Skin of body (tissue), 1 donor: ENCODE measurements at regions not wholly inside any gene's neighbourhood (a gene's known extent, or its start where the extent isn't known, plus 50 kb on each side); places are given as distances from the start of the nearest gene placed in this dataset.
"Not testable (repeated sequence)": the region's sequence is repeated elsewhere in the genome, so short reads cannot be mapped to it uniquely, and the experiment has no call there.

Experiments
- DNase-seq: peaks from one replicate; lab custom pipeline; 2025; lab: John Stamatoyannopoulos, UW

DNA sequence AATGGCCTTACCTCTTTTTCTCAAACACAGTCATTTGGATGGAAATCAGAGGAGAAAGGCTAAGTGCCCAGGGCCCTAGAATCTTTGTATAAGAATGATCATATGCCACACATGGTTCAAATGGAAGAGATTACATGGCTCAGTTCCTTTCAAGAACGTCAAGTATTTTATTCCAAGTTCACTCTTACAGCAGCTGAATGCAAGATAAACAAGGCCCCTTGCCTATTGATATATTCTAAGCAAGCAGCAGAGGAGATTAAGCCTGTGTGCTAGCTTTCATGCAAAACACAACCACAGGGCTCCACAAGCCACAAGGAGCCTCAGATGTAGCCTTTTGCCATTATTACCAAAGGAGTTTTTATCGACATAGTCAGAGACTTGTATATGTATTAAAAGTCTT is 55.3 kb upstream of the SLCO6A1 start:
- no peak for DNase-seq

DNA sequence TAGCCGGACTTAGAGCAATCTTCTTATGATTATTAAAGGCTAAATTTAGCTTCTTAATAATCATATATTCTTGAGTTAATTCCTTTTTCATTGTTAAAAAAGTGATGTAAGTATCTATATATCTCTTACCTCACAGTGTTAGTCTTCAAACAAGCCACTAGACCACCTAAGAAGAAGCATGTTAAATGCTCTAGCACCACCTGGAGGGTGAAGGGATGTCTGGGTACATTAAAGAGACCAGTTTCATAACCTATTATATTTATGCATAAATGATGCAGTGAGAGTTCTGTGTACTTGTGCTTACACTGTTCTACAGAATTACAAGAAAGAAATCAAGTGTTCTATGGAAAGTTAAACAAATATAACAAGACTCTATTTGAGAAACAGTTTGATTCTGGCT is 55.9 kb upstream of the SLCO6A1 start:
- no peak for DNase-seq

DNA sequence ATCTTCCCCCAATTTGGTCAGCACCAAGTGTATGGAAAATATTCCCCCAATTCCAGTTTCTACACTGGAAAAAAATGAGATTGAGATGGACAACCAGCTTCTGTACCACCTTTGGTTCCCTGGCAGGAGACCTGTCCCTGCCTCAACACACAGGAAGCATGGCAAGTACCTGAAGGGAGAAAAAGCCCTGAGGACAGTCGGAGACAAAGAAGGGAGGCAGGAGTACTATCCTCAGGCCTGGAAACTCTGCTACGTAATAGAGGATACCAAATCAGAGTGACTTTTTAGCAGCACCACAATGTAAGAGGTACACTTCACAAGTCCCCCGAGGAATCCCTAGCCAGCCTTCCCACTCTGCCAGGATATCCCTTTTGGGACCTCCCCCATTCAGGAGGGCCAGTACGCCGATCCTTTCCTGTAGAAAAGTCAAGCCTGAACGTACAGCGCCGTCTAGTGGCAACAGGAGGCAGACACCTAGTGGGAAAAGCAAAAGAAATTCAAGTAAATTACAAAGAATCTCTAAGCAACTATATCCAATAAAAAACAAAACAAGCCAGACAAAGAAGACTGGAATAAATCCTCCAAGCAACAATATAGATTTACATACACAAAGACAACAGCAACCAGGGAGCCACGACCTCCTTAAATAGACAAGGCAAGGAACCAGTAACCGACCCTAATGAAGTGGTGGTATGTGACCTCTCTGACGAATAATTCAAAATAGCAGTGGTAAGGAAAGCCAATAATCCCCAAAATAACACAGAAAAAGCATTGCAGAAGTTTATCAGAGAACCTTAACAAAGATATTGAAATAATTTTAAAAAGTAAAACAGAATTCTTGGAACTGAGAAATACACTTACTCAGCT is 63.3 kb upstream of the SLCO6A1 start:
- DNase-seq = no peak

DNA sequence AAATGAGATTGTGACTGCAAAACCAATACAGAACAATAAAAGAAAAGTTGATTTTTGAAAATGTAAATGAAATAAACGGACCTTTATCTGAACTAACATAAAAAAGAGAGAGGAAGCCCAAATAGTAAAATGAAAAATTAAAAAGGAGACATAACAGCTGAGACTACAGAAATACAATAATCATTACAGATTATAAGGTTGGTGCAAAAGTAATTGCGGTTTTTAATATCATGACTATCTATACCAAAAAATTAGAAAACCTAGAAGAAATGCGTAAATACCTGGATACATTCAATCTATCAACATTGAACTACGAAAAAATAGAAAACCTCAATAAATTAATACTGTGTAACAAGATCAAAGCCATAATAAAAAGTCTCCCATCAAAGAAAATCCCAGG is 71.9 kb upstream of the SLCO6A1 start:
- DNase-seq = no peak

DNA sequence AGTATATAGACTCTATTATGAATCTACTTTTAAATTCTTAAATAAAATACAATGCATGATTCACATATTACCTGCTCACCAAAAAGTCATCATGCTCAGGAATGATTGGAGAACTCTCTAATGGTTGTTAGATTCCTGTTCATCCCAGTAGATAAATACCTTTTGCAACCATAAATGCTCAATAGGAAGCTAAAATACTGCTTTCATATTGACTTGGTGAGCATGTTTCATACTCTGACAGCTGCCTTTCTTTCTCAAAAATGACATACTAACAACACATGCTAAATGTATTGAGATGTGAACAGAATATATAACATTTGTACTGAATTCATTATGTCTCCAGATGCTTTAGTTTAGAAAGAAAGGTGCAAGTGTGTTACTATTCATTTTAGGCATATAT is 79.6 kb upstream of the SLCO6A1 start:
- DNase-seq = no peak

DNA sequence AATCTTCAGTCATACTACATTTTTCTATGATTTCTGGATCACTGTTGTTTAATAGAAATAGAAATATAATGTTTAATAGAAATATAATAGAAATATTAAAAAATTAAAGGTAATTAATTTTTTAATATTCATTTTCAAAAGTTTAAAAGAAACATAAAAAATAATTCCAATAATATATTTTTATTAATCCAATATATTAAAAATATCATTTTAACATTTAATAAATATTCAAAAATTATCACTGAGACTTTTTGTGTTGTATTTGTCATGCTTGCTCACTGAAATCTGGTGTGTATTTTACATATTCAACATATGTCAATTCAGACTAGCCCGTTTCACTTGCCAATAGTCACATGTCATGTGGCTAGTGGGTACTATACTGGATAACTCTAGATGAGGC is 80.6 kb upstream of the SLCO6A1 start:
- no peak for DNase-seq

DNA sequence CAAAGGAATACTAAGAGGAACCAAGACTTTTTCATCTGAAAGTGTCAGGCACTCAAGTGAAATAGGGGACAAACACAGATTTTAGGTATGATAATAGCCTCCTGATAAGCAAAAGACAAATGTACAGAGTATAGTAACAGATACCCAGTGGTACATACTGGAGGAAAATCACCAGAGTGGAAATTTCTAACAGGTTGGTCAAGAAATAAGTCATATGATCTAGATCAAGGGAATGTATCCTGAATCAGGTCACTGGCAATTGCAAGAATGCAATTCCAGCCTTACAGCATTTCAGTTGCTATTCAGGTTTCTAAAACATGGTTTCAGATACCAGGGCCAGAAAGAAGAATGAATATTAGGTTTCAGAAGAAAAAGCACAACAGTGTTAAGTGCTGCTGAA is 82.2 kb upstream of the SLCO6A1 start:
- DNase-seq = no peak

DNA sequence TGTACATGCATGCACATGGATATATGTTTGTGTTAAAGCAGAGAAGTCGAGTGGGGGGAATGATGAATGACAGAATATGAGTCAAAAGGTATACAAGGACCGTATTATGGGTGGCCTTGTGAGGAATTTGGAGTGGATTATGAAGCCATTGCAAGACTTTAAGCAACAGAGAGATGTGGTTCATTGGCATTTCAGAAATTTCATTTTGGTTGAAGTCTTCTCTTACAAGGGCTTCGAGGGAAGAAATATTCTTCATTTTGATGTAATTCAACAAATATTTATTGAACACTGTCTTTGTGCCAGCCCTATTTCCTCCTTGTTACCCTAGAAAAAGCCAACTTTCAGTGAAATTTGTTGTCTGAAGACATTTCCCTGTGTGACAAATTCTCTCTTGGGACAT is 83.9 kb upstream of the SLCO6A1 start:
- DNase-seq = no peak

DNA sequence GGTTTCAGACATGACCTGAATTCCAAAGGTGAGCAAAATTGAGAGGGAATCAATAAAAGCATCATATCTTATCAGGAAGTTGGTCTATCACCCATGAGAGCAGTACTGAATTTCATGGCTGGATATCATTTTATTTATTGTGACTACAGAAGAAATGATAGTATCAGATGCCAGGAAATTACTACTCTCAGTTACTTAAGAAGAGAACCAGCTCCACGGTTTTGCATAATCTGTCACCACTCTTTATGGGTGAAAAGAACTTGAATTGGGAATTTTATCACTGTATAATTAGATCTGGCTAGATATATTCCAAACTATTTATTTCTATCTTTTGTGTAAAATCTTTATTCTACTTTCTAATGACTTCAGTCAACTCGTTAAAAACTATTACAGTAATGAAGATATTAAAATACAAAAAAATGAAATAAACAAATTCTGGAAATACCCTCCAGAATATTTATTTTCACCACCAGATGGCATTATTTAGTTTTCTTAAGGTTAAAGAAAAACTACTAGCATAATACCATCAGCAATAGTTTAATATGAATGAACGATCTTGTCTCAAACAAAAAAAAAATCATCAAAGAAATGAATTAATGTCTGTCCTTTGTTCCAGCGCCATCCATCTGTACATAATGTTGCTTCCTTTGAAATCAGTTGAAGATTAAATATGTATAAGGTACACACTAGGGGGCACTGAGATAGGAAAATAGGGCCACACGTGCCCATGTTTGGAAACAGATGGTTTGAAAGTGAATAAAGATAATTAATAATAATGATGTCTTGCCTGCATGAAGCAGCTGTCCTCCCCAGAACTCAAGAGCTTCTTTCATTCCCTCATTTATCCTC is 84.7 kb upstream of the SLCO6A1 start:
- no peak for DNase-seq

DNA sequence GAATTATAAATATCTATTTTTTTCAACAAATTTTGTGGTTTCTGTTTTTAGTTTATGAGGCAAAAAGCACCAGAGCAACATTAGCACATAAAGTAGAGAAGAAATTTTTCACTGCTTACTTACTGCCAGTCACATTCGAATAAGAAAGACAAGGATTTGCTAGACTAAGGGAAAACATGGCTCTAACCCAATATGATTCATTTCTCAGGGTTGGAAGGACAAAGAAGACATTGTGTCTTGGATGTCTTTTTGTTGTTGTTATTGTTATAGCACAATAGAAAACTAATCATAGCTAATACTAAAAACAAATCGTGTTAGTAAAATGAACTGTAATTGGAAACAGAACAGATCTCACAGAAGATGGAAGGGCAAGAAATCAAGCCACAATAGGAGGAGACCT is 90.9 kb upstream of the SLCO6A1 start:
- no peak for DNase-seq

DNA sequence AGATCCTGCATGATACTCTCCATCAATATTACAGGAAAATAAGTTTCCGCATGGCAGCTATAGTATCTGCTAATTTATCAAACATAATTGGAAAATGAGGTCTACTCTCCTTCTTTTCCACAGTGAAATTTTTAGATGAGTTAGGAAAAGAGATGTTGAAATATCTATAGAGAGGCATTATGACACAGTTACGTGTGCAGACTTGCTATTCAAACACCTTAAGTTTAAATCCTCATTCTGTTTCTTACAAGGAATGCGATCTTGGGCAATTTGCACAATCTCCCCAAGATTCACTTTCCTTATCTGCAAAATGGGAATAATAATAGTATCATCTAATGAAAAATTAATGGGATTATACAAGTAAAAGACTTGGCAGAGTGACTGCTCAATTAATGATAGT is 91.7 kb upstream of the SLCO6A1 start:
- DNase-seq = no peak

DNA sequence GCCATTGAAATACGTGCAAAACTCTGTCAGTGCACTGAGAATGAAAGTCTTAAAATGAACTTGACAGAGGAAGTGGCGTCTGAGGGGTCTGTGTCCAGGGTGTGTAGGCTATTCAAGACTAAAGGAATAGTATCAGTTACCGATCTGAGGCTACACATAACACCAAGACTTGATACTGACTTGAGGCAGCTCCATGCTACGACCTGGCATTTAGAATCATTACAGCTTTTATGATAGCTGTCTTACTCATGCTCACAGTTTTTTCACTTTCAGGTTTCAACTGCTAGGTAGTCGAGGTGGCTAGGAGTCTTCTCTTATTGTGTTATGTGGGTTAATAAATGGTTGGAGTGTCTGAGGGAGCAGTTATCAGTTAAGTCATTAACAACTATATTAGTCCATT is 92.8 kb upstream of the SLCO6A1 start:
- no peak for DNase-seq

DNA sequence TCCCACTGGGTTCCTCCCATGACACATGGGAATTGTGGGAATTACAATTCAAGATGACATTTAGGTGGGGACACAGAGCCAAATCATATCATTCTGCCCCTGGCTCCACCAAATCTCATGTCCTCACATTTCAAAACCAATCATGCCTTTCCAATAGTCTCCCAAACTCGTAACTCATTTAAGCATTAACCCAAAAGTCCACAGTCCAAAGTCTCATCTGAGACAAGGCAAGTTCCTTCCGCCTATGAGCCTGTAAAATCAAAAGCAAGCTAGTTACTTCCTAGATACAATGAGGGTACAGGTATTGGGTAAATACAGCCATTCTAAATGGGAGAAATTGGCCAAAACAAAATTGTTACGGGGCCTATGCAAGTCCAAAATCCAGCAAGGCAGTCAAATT is 93.8 kb upstream of the SLCO6A1 start:
- DNase-seq = not testable (repeated sequence)

DNA sequence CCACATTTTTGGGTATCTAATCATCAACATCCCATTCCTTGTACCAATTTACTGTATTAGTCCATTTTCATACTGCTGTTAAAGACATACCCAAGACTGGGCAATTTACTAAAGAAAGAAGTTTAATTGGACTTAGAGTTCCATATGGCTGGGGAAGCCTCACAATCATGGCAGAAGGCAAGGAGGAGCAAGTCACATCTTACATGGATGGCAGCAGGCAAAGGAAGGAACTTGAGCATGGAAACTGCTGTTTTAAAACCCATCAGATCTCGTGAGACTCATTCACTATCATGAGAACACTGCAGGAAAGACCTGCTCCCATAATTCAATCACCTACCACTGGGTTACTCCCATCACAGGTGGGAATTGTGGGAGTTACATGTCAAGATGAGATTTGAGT is 95.4 kb upstream of the SLCO6A1 start:
- no peak for DNase-seq

DNA sequence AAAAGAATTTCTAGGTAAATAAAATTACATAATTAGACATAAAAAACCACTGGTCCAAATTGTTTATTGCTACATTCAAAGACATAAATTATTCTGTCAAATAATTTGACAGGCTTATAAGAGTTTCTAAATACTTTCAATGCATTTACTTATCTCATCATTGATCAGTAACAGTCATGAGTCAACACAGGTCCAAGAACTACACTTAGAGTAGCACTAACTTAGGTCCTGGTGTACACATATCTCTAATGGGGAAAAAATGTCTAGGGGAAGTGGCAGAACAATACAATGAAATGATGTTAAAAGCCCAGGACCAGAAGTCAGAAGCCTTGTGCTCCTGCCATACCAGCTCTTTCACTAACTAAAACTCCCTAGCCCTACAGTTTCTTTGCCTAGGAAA is 96.5 kb upstream of the SLCO6A1 start:
- no peak for DNase-seq

DNA sequence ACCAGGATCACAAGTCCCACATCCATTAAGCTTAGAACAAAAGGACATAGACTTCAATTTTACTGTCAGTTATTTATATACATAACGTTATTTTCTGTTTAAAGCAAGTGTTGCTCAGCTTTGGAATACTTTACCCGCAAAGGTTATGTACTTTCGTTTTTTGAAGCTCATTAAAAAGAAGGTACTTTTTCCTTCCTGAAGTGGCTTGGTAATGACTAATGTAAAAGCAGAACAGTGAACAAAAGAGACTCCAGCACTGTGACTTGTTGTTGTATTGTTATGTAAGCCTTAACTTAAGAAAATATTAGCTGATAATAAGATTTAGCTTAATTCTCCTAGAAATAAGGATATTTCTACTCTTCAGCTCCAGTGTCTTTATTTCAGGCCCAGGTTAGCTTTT is 97.3 kb upstream of the SLCO6A1 start:
- no peak for DNase-seq

DNA sequence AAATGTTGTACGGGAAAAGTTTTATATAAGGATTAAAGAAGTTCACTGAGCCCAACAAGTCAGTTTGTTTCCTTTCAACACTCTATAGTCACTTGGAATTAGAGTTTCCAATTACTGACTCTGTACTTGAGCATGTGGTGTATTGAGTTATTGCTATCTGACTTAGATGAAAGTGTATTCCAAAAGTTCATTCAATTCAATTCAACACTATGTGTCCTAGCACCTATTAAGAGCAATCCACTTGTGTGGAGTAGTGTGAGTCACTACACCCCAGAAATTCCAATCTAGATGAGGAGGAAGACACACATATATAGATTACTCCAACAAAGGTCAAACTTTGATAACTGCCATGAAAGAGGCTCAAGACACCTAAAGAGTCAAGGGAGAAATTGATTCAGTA is 98.2 kb upstream of the SLCO6A1 start:
- no peak for DNase-seq

DNA sequence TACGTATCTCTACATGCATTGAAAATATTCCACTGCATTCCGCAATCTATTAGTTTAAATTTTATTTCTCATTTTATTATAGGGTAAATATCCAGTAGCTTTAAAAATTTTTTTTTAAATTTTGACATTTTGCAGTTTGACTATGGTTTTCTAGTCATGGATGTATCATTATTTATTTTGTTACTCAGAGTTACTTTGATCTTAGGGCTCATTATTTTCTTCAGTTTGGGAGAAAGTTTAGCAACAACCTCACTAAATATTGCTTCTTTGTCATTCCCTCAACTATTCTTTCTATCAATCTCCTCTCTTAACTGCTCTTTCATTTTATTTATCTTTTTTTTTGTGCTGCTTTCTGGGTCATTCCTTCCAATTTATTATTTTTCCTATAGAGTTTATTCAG is 100.5 kb upstream of the SLCO6A1 start:
- no peak for DNase-seq

DNA sequence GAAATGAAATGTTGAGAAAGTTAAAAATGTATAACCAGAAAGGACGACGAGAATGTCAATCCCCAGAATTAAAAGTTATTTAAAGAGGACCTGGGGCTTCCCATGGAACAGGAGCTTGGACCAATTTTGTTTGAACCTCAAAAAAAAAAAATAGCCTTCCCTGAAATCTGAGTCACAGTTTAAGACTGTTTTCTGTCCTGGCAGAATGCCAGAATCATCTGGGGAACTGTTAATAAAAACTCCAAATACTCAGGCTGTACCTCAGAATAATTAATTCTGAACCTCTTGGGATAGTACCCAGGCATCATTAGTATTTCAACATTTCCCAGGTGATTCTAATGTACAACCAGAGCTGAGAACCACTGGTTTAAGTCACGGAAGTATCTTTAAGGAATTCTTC is 102.2 kb upstream of the SLCO6A1 start:
- DNase-seq = no peak

DNA sequence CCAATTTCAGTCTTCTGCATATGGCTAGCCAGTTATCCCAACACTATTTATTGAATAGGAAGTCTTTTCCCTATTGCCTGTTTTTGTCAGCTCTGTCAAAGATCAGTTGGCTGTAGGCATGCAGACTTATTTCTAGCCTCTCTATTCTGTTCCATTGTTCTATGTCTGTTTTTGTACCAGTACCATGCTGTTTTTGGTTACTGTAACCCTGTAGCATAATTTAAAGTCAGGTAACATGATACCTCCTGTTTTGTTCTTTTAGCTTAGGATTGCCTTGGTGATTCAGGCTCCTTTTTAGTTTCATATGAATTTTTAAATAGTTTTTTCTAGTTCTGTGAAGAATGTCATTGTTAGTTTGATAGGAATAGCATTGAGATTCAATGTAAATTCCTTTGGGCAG is 104.9 kb upstream of the SLCO6A1 start:
- no peak for DNase-seq

DNA sequence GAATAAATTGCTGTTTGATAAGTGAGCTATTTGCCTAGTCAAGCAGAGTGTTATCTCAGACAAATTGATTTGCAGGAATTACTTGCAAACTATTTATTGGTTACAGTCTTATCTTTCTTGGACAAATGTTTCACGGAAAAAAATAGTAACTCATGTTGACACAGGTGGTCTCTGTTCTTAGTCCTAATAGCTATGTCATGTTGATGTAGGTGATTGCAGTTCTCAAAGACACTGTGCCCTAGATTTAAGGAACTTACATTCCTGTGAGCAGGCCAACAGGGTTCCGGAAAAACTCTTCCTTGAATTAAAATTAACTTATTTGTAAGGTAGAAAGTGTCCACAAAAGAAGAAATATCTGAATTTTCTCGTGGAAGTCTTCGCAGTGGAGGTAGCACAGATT is 109.6 kb upstream of the SLCO6A1 start:
- no peak for DNase-seq

DNA sequence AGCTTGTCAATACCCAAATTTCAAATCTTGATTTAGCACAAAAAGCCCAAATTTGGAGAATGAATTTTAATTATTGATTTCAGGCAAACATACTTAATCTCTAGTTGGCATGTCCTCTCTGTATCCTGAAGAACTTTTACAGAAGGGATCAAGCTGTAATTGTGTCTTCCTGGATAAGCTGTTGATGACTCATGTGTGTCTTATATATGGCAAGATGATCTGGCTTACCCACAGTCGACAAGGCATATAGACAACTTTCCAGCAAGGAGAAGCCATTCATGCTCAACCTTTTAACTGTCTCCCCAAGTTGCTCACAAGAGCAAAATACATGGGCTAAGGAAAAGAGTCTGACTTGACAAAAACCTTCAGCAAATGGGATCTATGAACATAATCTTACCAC is 112.5 kb upstream of the SLCO6A1 start:
- no peak for DNase-seq

DNA sequence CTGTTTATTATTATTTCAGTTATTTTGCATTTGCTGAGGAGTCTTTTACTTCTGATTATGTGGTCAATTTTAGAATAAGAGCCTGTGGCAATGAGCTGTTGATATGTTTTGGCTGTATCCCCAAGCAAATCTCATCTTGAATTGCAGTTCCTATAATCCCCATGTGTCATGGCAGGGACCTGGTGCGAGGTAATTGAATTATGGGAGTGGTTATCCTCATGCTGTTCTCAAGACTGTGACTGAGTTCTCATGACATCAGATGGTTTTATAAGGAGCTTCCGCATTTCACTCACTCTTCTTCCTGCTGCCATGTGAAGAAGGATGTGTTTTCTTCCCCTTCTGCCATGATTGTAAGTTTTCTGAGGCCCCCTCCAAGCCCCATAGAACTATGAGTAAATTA is 114.9 kb upstream of the SLCO6A1 start:
- DNase-seq = no peak
